H1 (cell line): ENCODE measurements at regions not wholly inside any gene's neighbourhood (a gene's known extent, or its start where the extent isn't known, plus 50 kb on each side); places are given as distances from the start of the nearest gene placed in this dataset.

Experiments used
- ASH2L ChIP-seq: fragments of 200-600, 300-600 bp; sonication (generic); IDR thresholded peaks from one replicate; pipeline ENCODE4 v1.7.1; 2017; ENCODE audit warnings: low read length
- JUND ChIP-seq: IDR thresholded peaks from 2 replicates; pipeline ENCODE4 v1.6.1; 2011; ENCODE audit warnings: mild to moderate bottlenecking, improper control_type of control experiment, low read length
- PHF8 ChIP-seq: fragments of 200-600 bp; sonication (generic); conservative IDR thresholded peaks from 2 replicates; pipeline ENCODE4 v1.7.1; 2012; ENCODE audit warnings: low read depth, mild to moderate bottlenecking, inconsistent platforms, low read length, moderate library complexity
- POLR2AphosphoS5 ChIP-seq: IDR thresholded peaks from 2 replicates; pipeline ENCODE4 v1.6.1; 2011; ENCODE audit warnings: low read depth, low read length
- SP1 ChIP-seq: IDR thresholded peaks from 2 replicates; pipeline ENCODE4 v1.6.1; 2011; ENCODE audit warnings: low read depth, low read length
- SP4 ChIP-seq: IDR thresholded peaks from 2 replicates; pipeline ENCODE4 v1.6.1; 2012; ENCODE audit warnings: low read length, inconsistent platforms

DNA sequence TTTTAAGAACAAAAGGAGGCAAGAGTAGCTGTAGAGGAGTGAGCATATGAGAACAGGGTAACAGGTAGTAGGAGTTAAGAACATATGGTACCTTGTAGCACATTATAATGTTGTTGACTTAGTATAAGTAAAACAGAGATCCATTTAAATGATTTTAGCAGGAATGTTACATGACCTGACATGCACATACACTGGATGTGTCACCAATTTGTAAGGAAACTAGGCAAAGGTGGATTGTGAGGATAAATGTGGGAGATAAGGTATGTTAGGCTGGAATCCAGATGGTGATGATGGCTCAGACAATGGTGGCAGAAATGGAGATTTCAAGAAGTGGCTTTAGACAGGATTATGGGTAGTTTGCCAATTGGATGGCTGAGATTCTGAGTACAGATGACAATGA is 443.1 kb upstream of the DAB2 start (continued):
- no peak for TF ChIP-seq JUND
- no peak for TF ChIP-seq SP1
- no peak for TF ChIP-seq ASH2L
- no peak for TF ChIP-seq PHF8
- no peak for TF ChIP-seq POLR2AphosphoS5
- TF ChIP-seq SP4 = no peak
